ENCODE measurements at regions not wholly inside any gene's neighbourhood (a gene's known extent, or its start where the extent isn't known, plus 50 kb on each side); places are given as distances from the start of the nearest gene placed in this dataset.
"Not testable (repeated sequence)": the region's sequence is repeated elsewhere in the genome, so short reads cannot be mapped to it uniquely, and the experiment has no call there.

DNA sequence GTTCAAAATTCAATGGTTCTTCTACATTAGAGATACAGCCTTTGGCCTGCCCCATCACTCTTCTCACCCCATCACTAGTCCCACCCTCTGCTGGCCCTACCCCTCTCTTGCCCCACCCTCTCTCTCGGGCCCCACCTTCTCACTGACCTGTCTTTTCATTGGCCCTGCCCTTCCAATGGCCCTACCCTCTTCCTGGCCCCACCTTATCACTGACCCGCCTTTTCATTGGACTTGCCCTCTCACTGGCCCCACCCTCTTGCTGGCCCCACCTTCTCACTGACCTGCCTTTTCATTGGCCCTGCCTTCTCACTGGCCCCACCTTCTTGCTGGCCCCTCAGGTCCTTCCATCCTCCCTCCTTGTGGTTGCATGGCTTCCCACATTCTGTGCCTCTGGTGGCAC is 107.2 kb upstream of the PLEKHG1 start:
- no peak for TF ChIP-seq EZH2phosphoT487 (conservative IDR thresholded peaks at IDR 0.05; ENCODE audit: low read length)
- TF ChIP-seq, protein P1, sequence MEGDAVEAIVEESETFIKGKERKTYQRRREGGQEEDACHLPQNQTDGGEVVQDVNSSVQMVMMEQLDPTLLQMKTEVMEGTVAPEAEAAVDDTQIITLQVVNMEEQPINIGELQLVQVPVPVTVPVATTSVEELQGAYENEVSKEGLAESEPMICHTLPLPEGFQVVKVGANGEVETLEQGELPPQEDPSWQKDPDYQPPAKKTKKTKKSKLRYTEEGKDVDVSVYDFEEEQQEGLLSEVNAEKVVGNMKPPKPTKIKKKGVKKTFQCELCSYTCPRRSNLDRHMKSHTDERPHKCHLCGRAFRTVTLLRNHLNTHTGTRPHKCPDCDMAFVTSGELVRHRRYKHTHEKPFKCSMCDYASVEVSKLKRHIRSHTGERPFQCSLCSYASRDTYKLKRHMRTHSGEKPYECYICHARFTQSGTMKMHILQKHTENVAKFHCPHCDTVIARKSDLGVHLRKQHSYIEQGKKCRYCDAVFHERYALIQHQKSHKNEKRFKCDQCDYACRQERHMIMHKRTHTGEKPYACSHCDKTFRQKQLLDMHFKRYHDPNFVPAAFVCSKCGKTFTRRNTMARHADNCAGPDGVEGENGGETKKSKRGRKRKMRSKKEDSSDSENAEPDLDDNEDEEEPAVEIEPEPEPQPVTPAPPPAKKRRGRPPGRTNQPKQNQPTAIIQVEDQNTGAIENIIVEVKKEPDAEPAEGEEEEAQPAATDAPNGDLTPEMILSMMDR (IDR thresholded peaks at IDR 0.05; ENCODE audit: insufficient read depth, low read length, poor library complexity, severe bottlenecking), result no peak
- Histone ChIP-seq H3K4me2 (ENCODE audit: low read depth, low read length, poor library complexity, severe bottlenecking) (no peak overlapping the region), H3K36me3 (ENCODE audit: low read length) (no peaks in the 10 kb centered on the region), H3K9me2 (replicated peaks; ENCODE audit: insufficient read depth, low read length) (no peaks in the 10 kb centered on the region), H2AFZ (ENCODE audit: low read depth, low read length, severe bottlenecking) (no peak overlapping the region), H3K27me3 (ENCODE audit: low read length) (no peaks in the 10 kb centered on the region), H3K9ac (ENCODE audit: low read length) (no peak overlapping the region), H3K9me3 (ENCODE audit: insufficient read depth, low read length) (peaks cover 4% of the 10 kb centered on the region; the same call in 1 of the 2 replicates), H4K20me1 (ENCODE audit: low read depth, low read length) (no peaks in the 10 kb centered on the region), H3K27ac (ENCODE audit: low read depth, low read length) (no peak overlapping the region), H3F3A (ENCODE audit: insufficient read depth) (no peaks in the 10 kb centered on the region), H3K4me3 (ENCODE audit: insufficient read depth, low read length, poor library complexity, severe bottlenecking) (no peak overlapping the region), H3K79me2 (ENCODE audit: insufficient read depth, low read length) (no peaks in the 10 kb centered on the region)

DNA sequence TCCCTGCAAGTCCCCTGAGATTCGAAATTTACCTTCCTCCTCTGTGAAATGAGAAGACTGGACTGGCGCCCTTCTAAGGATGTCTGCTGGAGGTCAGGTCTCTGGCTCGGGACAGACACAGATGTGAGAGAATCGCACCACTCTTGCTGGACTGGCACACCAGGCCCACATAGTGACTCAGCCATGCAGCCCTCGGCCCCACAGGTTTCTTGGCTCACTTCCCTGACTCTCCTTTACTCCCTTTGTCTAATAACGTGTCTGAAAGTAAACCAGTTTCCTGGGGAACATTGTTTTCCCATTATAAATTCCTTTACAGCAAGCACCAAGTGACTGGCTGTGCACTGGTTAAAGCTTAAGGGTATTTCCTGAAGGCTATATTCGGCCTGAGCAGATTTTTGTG is 106.7 kb upstream of the PLEKHG1 start:
- Histone ChIP-seq H3K36me3 (ENCODE audit: low read length) (no peaks in the 10 kb centered on the region), H3K4me3 (ENCODE audit: insufficient read depth, low read length, poor library complexity, severe bottlenecking) (no peak overlapping the region), H3F3A (ENCODE audit: insufficient read depth) (no peaks in the 10 kb centered on the region), H3K27ac (ENCODE audit: low read depth, low read length) (no peak overlapping the region), H2AFZ (ENCODE audit: low read depth, low read length, severe bottlenecking) (no peak overlapping the region), H3K9me3 (ENCODE audit: insufficient read depth, low read length) (peaks cover 4% of the 10 kb centered on the region; the same call in 1 of the 2 replicates), H3K27me3 (ENCODE audit: low read length) (no peaks in the 10 kb centered on the region), H4K20me1 (ENCODE audit: low read depth, low read length) (no peaks in the 10 kb centered on the region), H3K9ac (ENCODE audit: low read length) (no peak overlapping the region), H3K9me2 (replicated peaks; ENCODE audit: insufficient read depth, low read length) (no peaks in the 10 kb centered on the region), H3K79me2 (ENCODE audit: insufficient read depth, low read length) (no peaks in the 10 kb centered on the region), H3K4me2 (ENCODE audit: low read depth, low read length, poor library complexity, severe bottlenecking) (no peak overlapping the region)
- TF ChIP-seq, protein P1 (IDR thresholded peaks at IDR 0.05; ENCODE audit: insufficient read depth, low read length, poor library complexity, severe bottlenecking), result no peak

GRCh38 chr6:150493552-150493951 is 106.1 kb upstream of the PLEKHG1 start:
- H3K79me2 ChIP-seq (ENCODE audit: insufficient read depth, low read length); H4K20me1 ChIP-seq (ENCODE audit: low read depth, low read length); H3K9ac ChIP-seq (ENCODE audit: low read length); H3K27ac ChIP-seq (ENCODE audit: low read depth, low read length); H2AFZ ChIP-seq (ENCODE audit: low read depth, low read length, severe bottlenecking); H3K27me3 ChIP-seq (ENCODE audit: low read length); H3F3A ChIP-seq (ENCODE audit: insufficient read depth); H3K36me3 ChIP-seq (ENCODE audit: low read length); H3K9me3 ChIP-seq (ENCODE audit: insufficient read depth, low read length); H3K4me2 ChIP-seq (ENCODE audit: low read depth, low read length, poor library complexity, severe bottlenecking); H3K9me2 ChIP-seq (replicated peaks; ENCODE audit: insufficient read depth, low read length); H3K4me3 ChIP-seq (ENCODE audit: insufficient read depth, low read length, poor library complexity, severe bottlenecking): not testable (repeated sequence)

- Histone ChIP-seq H3K9me3 (ENCODE audit: insufficient read depth, low read length) (peaks cover 4% of the 10 kb centered on the region; the same call in 1 of the 2 replicates), H3K4me3 (ENCODE audit: insufficient read depth, low read length, poor library complexity, severe bottlenecking) (no peak overlapping the region), H3K9ac (ENCODE audit: low read length) (no peak overlapping the region), H3K9me2 (replicated peaks; ENCODE audit: insufficient read depth, low read length) (no peaks in the 10 kb centered on the region), H4K20me1 (ENCODE audit: low read depth, low read length) (no peaks in the 10 kb centered on the region), H3K36me3 (ENCODE audit: low read length) (no peaks in the 10 kb centered on the region), H3K4me2 (ENCODE audit: low read depth, low read length, poor library complexity, severe bottlenecking) (no peak overlapping the region), H3K27me3 (ENCODE audit: low read length) (no peaks in the 10 kb centered on the region), H3K79me2 (ENCODE audit: insufficient read depth, low read length) (no peaks in the 10 kb centered on the region), H2AFZ (ENCODE audit: low read depth, low read length, severe bottlenecking) (no peak overlapping the region), H3F3A (ENCODE audit: insufficient read depth) (no peaks in the 10 kb centered on the region), H3K27ac (ENCODE audit: low read depth, low read length) (no peak overlapping the region)
- no peak for TF ChIP-seq EZH2phosphoT487 (conservative IDR thresholded peaks at IDR 0.05; ENCODE audit: low read length)
- TF ChIP-seq, protein P1 (IDR thresholded peaks at IDR 0.05; ENCODE audit: insufficient read depth, low read length, poor library complexity, severe bottlenecking), result no peak
Measured at GRCh38 chr6:150494241-150494640, 105.4 kb upstream of the PLEKHG1 start.
